ENCODE measurements at regions not wholly inside any gene's neighbourhood (a gene's known extent, or its start where the extent isn't known, plus 50 kb on each side); places are given as distances from the start of the nearest gene placed in this dataset.
"Not testable (repeated sequence)": the region's sequence is repeated elsewhere in the genome, so short reads cannot be mapped to it uniquely, and the experiment has no call there.

GRCh38 chr14:25699981-25700380 is 650.0 kb upstream of the STXBP6 start:
- DNase-seq (ENCODE audit: low read depth): no peak

GRCh38 chr14:25698111-25698510 is 648.2 kb upstream of the STXBP6 start:
- no peak for DNase-seq (ENCODE audit: low read depth)

GRCh38 chr14:25696176-25696575 is 646.2 kb upstream of the STXBP6 start:
- no peak for DNase-seq (ENCODE audit: low read depth)

GRCh38 chr14:25685004-25685403 is 635.1 kb upstream of the STXBP6 start:
- DNase-seq (ENCODE audit: low read depth): no peak

- no peak for DNase-seq (ENCODE audit: low read depth)
These were observed 631.0 kb upstream of the STXBP6 start for GRCh38 chr14:25680934-25681333.

GRCh38 chr14:25680511-25680910 is 630.6 kb upstream of the STXBP6 start:
- DNase-seq (ENCODE audit: low read depth): not testable (repeated sequence)

GRCh38 chr14:25677111-25677510 is 627.2 kb upstream of the STXBP6 start:
- no peak for DNase-seq (ENCODE audit: low read depth)

GRCh38 chr14:25667387-25667786 is 617.4 kb upstream of the STXBP6 start:
- no peak for DNase-seq (ENCODE audit: low read depth)

GRCh38 chr14:25666877-25667276 is 616.9 kb upstream of the STXBP6 start:
- no peak for DNase-seq (ENCODE audit: low read depth)

- DNase-seq (ENCODE audit: low read depth): no peak
These were observed 609.0 kb upstream of the STXBP6 start for GRCh38 chr14:25658988-25659387.

- no peak for DNase-seq (ENCODE audit: low read depth)
These were observed 580.5 kb upstream of the STXBP6 start for GRCh38 chr14:25630447-25630846.

- no peak for DNase-seq (ENCODE audit: low read depth)
These were observed 579.0 kb upstream of the STXBP6 start for GRCh38 chr14:25628978-25629377.

GRCh38 chr14:25628390-25628789 is 578.4 kb upstream of the STXBP6 start:
- DNase-seq (ENCODE audit: low read depth): no peak

GRCh38 chr14:25626986-25627385 is 577.0 kb upstream of the STXBP6 start:
- DNase-seq (ENCODE audit: low read depth): no peak

GRCh38 chr14:25622763-25623162 is 572.8 kb upstream of the STXBP6 start:
- DNase-seq (ENCODE audit: low read depth): no peak

- no peak for DNase-seq (ENCODE audit: low read depth)
These were observed 570.6 kb upstream of the STXBP6 start for GRCh38 chr14:25620515-25620914.

- no peak for DNase-seq (ENCODE audit: low read depth)
These were observed 565.2 kb upstream of the STXBP6 start for GRCh38 chr14:25615174-25615573.

- no peak for DNase-seq (ENCODE audit: low read depth)
These were observed 557.2 kb upstream of the STXBP6 start for GRCh38 chr14:25607192-25607591.

- no peak for DNase-seq (ENCODE audit: low read depth)
These were observed 552.2 kb upstream of the STXBP6 start for GRCh38 chr14:25602106-25602505.

- no peak for DNase-seq (ENCODE audit: low read depth)
These were observed 538.8 kb upstream of the STXBP6 start for GRCh38 chr14:25588751-25589150.

- no peak for DNase-seq (ENCODE audit: low read depth)
These were observed 524.8 kb upstream of the STXBP6 start for GRCh38 chr14:25574628-25575325.

GRCh38 chr14:25570483-25570882 is 520.5 kb upstream of the STXBP6 start:
- DNase-seq (ENCODE audit: low read depth): no peak

- DNase-seq (ENCODE audit: low read depth): no peak
These were observed 507.5 kb upstream of the STXBP6 start for GRCh38 chr14:25557466-25557865.

GRCh38 chr14:25552826-25553225 is 502.9 kb upstream of the STXBP6 start:
- DNase-seq (ENCODE audit: low read depth): no peak
